Motor neuron (in vitro differentiated cells): ENCODE measurements at regions not wholly inside any gene's neighbourhood (a gene's known extent, or its start where the extent isn't known, plus 50 kb on each side); places are given as distances from the start of the nearest gene placed in this dataset.
A peak's percentile ranks its signal among the peaks of the same experiment; 100 is the strongest.

ENCODE experiments used
- ATAC-seq, 8 experiments: fragments of 200-7000 bp; cut with Tn5 transposase; replicated peaks in 6 of 8; 2 replicates each; pipeline ENCODE4 v1.8.0; 2021; ENCODE audit warnings: mild to moderate bottlenecking in 8 of 8, moderate library complexity in 8 of 8
- H3K27ac ChIP-seq, 2 donors: fragments of 250-450 bp; sonication (Bioruptor Pico); 2 replicates each; pipeline ENCODE4 v1.9.0; 2021; ENCODE audit warnings: antibody characterized with exemption in 2 of 2, mild to moderate bottlenecking in 2 of 2, moderate library complexity in 1 of 2
- H3K4me1 ChIP-seq, 2 donors: fragments of 250-450 bp; sonication (Bioruptor Pico); replicated peaks in 1 of 2; 2 replicates each; pipeline ENCODE4 v1.6.1; 2021; ENCODE audit warnings: antibody characterized with exemption in 2 of 2, mild to moderate bottlenecking in 2 of 2, moderate library complexity in 1 of 2
- H3K4me3 ChIP-seq, 5 donors: fragments of 250-450 bp; sonication (Bioruptor Pico); 2 replicates each; pipeline ENCODE4 v1.9.0; 2021; ENCODE audit warnings: antibody characterized with exemption in 5 of 5, mild to moderate bottlenecking in 5 of 5, moderate library complexity in 4 of 5
- WGBS, 10 experiments: fragments of 450-650 bp; shearing (Covaris generic); methylation state at CpG; one replicate each; pipeline ENCODE4 v1.0.0; 2022; 5-methylcytosine and 5-hydroxymethylcytosine counted together
- in situ Hi-C, 9 experiments: fragments of 400-800 bp; cut with MboI; loops; one replicate each; pipeline ENCODE4 v1.15.0; 2021; ENCODE audit warnings: low sequenced_read_pairs in 9 of 9, low pct_unique_long_range_greater_than_20kb in 2 of 9; ENCODE audit not compliant: unreplicated experiment in 9 of 9

DNA sequence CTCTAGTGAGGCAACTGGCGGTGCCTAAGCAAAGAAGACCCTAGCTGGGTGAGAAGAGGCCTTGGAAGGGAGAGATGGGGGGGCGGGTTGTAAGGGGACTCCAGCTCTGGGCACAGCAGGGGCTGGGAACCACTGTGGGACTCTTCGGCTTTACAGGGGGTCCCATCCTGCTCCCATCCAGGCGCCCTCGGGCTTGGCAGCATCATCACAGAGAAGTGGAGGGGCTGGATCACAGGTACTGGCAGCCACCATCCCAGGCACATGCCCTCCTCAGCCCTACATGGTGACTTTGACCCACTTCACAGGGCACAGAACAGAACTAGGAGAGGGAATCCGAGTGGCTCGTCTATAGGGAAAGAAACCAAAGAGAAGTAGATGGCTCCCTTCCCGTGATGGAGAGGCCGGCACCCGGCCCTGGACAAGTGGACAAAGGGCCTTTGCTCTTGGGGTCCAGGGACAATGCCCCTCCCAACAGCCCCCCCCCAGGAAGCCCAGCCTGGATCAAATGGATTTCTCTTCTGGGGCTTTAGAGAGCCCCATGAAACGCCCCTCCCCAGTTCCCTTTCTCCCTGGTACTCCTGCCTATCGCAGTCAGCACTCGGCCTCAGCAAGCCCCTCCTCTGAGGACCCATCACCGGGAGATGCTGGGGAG is 54.0 kb upstream of the ECE1 start:
- Histone ChIP-seq H3K4me3 (peak overlapping the region; percentile 66 to 78 (median 73)), H3K27ac (no peak overlapping the region), H3K4me1 (peaks cover 0 to 39% of the 10 kb centered on the region in 2 donors)
- 19 to 80% (median 38%) methylated on average over 1 to 5 of the region's 14 CpGs; no CpG with 5 or more reads in 5 of the 10 experiments for WGBS, 10 experiments
- in situ Hi-C loops: loop anchor here in 1 of 9 experiments (10.0 kb wide), 1 partner anchor 89 kb away; no protein-coding TSS in a partner anchor
- ATAC-seq: no peak

- no peak overlapping the region for H3K27ac ChIP-seq
- 0 to 72% (median 50%) methylated on average over 1 to 10 of the region's 10 CpGs; no CpG with 5 or more reads in 2 of the 10 experiments for WGBS, 10 experiments
- H3K4me3 ChIP-seq: no peak overlapping the region
- in situ Hi-C loops: loop anchor here in 1 of 9 experiments (10.0 kb wide), 1 partner anchor 88 kb away; no protein-coding TSS in a partner anchor
- H3K4me1 ChIP-seq: peaks cover 0 to 40% of the 10 kb centered on the region in 2 donors
- no peak for ATAC-seq
Observed at GRCh38 chr1:21342961-21343838, 52.9 kb upstream of the ECE1 start.

DNA sequence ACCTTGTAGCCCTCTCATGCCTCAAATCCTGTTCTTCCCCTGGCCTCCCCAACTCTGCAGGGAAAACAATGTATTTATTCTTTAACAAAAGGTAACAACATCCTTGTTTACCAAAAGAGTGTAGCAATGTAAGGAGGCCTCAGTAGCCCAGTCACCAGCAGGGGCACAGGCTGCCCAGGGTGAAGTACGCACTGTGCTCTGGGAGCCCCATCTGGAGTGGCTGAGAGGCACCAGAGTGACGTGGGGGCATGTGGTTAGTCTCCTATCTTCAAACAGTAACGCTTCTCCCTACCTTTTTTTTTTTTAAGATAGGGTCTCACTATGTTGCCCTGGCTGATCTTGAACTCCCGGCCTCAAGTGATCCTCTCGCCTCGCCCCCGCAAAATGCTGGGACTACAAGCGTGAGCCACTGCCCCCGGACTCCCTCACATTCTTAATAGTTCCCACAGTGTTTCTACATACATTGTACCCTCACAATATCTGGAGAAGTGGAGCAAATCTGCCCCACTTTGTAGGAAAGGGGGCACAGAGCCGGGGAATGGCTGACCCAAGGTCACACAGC is 51.3 kb upstream of the ECE1 start:
- Histone ChIP-seq H3K4me1 (peaks cover 0 to 53% of the 10 kb centered on the region in 2 donors), H3K4me3 (no peak overlapping the region), H3K27ac (no peak overlapping the region)
- in situ Hi-C loops: loop anchor here in 1 of 9 experiments (10.0 kb wide), 1 partner anchor 87 kb away; no protein-coding TSS in a partner anchor
- 69 to 100% (median 89%) methylated on average over 1 to 8 of the region's 10 CpGs; no CpG with 5 or more reads in 1 of the 10 experiments for WGBS, 10 experiments
- ATAC-seq: no peak

- ATAC-seq: no peak
- Histone ChIP-seq H3K4me1 (peaks cover 0 to 48% of the 10 kb centered on the region in 2 donors), H3K4me3 (no peak overlapping the region), H3K27ac (no peak overlapping the region)
- in situ Hi-C loops: loop anchor here in 1 of 9 experiments (10.0 kb wide), 1 partner anchor 86 kb away; no protein-coding TSS in a partner anchor
- 0 to 89% (median 62%) methylated on average over 1 to 8 of the region's 8 CpGs; no CpG with 5 or more reads in 3 of the 10 experiments for WGBS, 10 experiments
Observed at GRCh38 chr1:21341022-21341421, 50.8 kb upstream of the ECE1 start.

DNA sequence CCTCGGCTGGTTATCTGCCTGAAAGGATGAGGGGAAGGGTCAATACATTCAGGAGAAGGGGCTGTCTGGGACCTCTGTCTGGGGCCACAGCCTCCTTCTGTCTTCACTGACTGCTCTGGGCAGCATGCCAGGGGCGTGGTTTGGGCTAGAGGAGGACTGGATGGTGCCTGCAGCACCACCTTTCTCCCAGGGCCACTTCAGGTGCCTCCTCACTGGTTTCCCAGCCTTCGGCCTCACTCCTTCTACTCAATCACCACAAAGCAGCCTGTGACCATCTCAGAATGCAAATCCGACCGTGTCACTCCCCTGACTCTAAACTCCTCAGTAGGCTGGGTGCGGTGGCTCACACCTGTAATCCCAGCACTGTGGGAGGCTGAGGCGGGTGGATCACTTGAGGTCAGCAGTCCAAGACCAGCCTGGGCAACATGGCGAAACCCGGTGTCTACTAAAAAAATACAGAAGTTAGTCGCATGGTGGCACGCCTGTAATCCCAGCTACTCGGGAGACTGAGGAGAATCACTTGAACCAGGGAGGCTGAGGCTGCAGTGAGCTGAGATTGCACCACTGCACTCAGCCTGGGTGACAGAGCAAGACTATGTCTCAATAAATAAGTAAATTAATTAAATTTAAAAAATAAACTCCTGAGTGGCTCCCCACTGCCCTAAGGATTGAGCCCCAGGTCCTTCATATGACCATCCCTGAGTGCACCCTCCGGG is 50.1 kb upstream of the ECE1 start:
- H3K27ac ChIP-seq: no peak overlapping the region
- H3K4me1 ChIP-seq: peaks cover 0 to 48% of the 10 kb centered on the region in 2 donors
- 47 to 98% (median 91%) methylated on average over 3 to 11 of the region's 13 CpGs; no CpG with 5 or more reads in 2 of the 10 experiments for WGBS, 10 experiments
- in situ Hi-C loops: loop anchor here in 1 of 9 experiments (10.0 kb wide), 1 partner anchor 86 kb away; no protein-coding TSS in a partner anchor
- no peak overlapping the region for H3K4me3 ChIP-seq
- ATAC-seq: no peak
